ENCODE measurements at regions not wholly inside any gene's neighbourhood (a gene's known extent, or its start where the extent isn't known, plus 50 kb on each side); places are given as distances from the start of the nearest gene placed in this dataset.
"Not testable (repeated sequence)": the region's sequence is repeated elsewhere in the genome, so short reads cannot be mapped to it uniquely, and the experiment has no call there.

GRCh38 chr12:97938031-97938430 lies 475.4 kb downstream of the RMST start:
- no peak for DNase-seq

DNA sequence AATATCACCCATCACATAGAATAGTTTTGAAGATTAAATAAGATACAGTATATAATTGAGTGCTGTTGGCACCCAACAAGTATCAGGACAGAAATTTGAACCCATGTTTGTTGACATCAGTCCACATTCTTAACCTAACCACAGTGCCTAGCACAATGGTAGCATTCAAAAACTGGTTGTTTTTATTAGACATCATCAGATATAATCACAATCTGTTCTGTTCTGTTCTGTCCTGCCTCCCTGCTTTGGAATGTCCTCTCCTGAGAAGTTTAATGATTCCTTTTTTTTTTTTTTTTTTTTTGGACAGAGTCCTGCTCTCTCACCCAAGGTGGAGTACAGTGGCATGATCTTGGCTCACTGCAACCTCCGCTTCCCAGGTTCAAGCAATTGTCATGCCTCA lies 476.6 kb downstream of the RMST start:
- DNase-seq = no peak

DNA sequence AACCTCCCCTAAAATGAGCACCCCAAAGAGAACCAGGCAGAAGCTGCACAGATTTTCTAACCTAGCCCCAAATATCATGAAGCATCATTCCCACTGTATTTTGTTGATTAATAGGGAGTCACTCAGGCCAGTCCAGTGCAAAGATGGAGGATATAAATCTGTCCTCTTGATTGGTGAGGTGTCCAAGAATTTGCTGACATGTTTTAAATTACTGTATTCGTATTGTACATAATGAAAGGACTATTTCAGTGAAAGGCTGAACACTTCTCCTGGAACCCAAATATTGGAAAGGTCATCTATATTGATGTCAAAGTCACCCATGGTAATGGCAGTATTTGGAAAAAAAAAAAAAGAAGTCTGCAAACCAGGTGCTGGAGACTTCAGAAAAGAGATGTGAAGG lies 477.5 kb downstream of the RMST start:
- DNase-seq = no peak

DNA sequence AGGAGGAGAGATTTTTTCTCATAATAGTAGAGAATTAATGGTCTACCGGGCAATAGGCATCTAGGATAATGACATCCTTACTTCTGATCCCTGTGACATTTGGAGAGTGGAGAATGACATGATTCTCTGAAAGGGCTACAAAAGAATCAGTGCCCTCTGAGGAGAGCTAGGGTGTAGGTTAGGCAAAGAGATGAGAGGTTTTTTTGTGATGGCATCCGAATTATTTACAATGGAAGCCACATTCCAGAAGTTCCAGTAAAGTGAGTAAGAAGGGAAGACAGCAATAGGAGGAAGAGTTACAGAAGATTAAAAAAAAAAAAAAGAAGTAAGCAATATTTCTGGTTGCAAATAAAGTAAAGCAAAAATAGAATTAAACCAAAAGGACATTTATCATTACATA lies 478.0 kb downstream of the RMST start:
- DNase-seq = no peak

- DNase-seq = no peak
These were observed 479.2 kb downstream of the RMST start for GRCh38 chr12:97941686-97942354.

DNA sequence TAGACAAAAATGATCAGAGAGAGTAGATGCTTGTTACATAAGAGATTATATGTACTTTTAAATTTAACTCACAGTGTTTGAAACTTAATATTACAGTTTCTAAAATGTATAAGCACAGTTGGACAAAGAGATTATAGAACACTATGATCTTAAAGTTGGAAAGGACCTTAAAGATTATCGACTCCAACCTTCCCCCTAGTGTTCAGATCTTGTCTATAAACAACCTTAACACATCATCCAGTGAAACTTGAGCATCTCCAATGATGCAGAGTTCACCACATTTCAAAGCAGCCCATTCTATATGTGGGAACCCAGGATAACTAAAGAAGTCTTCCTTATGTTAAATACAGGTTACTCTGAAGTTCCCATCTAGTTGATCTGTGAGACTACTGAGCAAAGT lies 480.8 kb downstream of the RMST start:
- DNase-seq = no peak

GRCh38 chr12:97944576-97944975 lies 482.0 kb downstream of the RMST start:
- DNase-seq = no peak

GRCh38 chr12:97946701-97947100 lies 484.1 kb downstream of the RMST start:
- DNase-seq = no peak

DNA sequence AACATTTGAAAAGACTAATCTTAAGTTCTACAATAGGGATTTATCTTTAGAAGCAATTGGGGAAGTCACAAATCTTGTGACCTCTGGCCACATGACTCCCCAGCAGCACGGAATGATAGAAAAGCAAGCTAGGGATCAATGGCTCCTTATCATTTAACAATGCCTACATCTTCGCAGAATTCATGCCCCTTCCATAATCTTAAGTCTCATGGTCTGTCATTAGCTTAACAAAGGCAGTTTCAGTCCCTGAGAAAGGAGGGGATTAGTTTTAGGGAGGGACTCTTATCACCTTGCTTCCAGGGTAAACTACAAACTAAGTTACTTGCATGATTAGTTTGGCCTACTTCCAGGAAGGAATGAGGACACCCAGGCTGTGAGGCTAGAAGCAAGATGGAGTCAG lies 486.0 kb downstream of the RMST start:
- no peak for DNase-seq

GRCh38 chr12:97951239-97951638 lies 488.6 kb downstream of the RMST start:
- DNase-seq = no peak

DNA sequence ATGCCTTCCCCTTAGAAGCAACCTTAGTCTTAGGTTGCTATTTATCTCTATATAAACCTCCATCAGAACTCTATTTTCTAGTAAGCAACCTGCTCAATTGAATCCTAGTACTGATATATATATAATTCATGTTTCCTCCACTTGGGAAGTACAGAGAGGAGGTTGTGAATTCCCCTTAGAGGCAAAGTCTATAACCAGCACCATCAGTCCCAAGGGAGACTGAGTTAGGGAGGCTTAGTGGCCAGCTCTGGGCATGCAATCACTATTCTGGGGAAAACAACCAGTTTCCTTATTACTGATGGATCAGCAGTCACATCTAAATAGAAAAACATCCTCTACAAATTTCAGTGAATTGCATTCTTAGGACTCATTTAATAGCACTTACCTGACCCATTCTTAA lies 489.1 kb downstream of the RMST start:
- DNase-seq = no peak

GRCh38 chr12:97957109-97957508 lies 494.5 kb downstream of the RMST start:
- DNase-seq = no peak

DNA sequence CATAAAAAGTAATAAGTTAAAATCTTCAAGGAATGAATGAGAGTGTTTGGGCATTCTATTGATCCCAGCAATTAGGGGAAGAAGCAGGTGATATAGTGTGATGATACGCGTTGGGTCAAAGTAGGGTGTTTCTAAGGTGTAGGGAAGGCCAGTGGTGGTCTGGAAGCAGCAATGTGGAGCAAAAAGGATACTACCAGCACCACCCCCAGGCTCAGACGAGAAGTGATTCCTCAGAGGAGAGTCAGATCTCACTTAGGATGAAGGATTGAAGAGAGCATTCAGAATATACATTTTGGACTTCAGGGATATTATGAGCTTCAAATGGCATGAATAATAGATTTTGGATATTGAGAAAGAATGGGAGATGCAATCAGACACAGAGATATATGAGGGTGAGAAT lies 497.6 kb downstream of the RMST start:
- DNase-seq = no peak

- DNase-seq = peak; percentile 6 to 16
These were observed 498.4 kb downstream of the RMST start for GRCh38 chr12:97960741-97961608.

DNA sequence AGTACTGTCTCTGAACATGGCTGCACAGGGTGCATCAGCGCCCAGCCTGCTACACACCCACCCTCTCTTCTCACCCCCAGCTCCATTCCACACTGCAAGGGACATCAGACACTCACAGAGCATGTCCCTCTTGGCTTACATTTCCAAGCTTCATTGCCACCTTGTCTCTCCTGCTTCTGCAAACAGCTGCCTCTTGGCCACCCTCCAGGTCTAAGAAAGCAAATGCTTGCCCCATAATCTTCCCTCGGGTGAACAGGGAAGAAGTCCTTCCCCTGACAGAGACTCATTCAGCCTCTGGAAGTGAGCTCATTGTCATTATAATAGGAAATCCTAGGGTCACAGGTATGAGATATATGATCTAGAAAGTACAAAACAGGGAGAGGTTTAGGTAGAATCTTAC lies 505.2 kb downstream of the RMST start:
- DNase-seq = no peak

DNA sequence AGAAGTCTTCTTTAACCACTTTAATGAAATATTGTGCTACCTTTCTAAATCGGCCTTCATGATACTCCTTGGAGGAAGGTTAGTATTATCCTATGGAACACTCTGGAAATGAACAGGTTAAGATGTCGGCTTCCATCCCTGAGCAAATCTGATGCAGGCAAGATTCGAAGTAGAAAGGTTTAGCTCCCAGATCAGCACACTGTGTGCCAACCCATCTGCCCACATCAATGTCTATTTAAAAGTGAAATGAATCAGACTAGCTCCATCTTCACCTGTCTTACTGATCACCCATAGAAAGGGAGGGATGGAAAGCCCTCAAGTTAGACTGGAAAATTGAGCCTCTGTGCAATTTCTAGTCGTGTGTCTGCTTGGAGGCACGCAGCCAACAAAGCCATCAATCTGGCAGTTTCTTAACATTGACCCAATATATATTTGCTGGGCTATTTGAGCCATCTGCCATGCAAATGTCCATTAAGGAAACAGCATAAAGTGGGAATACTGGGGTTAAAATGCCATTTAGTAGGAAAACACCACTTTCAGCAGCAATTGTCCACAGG lies 506.1 kb downstream of the RMST start:
- DNase-seq = no peak

- no peak for DNase-seq
These were observed 515.3 kb downstream of the RMST start for GRCh38 chr12:97977870-97978405.

- no peak for DNase-seq
These were observed 520.1 kb downstream of the RMST start for GRCh38 chr12:97982684-97983083.

DNA sequence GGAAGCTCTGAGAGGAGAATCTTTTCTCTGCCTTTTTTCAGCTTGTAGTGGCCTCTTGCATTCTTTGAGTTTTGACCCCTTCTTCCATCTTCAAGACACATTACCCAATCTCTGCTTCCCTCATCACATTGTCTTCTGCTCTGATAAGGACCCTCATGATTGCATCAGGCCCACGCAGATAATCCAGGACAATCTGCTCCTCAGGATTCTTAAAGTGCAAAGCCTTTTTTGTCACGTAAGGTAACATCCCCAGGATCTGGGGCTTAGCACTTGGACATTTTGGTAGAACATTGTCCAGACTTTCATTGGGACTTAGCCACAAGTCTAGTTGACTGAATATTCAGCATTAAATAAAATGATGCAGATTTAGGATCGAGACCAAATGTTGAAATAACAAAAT lies 521.2 kb downstream of the RMST start:
- DNase-seq = no peak

DNA sequence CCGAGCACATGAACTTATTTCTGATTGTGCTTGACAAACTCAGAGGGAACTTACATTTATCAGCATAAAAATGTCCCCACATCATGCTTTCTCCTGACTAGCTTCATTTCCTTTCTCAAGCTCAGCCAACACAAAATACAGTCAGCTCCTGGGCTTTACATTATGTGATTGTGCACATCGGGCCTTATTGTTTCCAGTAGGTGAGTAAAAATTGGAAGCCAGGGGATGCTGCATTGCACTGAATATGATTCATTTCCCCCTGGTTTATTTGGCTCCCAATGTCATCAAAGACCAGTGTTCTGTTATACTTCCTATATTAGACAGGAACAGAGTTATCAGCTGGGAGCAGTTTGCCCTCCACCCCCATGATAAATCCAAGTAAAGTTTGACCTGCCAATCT lies 521.8 kb downstream of the RMST start:
- no peak for DNase-seq

GRCh38 chr12:97984974-97985580 lies 522.5 kb downstream of the RMST start:
- DNase-seq = no peak

DNA sequence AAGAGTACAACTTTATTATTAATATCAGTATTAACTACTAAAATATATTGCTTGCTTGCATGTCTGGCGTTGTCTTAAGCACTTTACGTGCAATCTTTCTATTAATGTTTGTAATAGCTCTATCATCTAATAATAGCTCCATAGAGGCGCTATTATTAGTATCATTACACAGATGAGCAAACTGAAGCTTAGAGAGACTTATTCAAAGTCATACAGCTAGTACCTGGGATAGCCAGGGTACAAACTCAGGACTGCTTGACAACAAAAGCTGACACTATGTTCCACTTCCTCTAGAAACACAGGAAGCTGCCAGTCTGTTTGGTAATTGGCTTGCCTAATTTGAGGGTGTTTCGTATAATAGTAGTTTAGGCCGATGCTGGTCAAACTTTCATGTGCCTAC lies 523.2 kb downstream of the RMST start:
- DNase-seq = no peak

GRCh38 chr12:97988588-97988987 lies 526.0 kb downstream of the RMST start:
- DNase-seq = not testable (repeated sequence)
